Thymus (tissue), 11 donors: ENCODE measurements at regions not wholly inside any gene's neighbourhood (a gene's known extent, or its start where the extent isn't known, plus 50 kb on each side); places are given as distances from the start of the nearest gene placed in this dataset.

Experiments used
- DNase-seq, 9 donors: peaks; one replicate each; pipeline ENCODE4 v3.0.0-alpha.2; 2013; ENCODE audit warnings: low spot score in 9 of 9, low read depth in 6 of 9, missing footprints in 1 of 9
- H3K27ac ChIP-seq, 2 donors: one replicate each; pipeline ENCODE4 v1.5.1; 2013; ENCODE audit warnings: control low read depth in 1 of 2, low read depth in 1 of 2, low read length in 1 of 2, mild to moderate bottlenecking in 1 of 2, moderate library complexity in 1 of 2
- H3K27me3 ChIP-seq, 2 donors: one replicate each; pipeline ENCODE4 v1.5.1; 2013; ENCODE audit warnings: low read length in 1 of 2; ENCODE audit not compliant: control insufficient read depth in 2 of 2, insufficient read depth in 1 of 2
- H3K36me3 ChIP-seq, 2 donors: one replicate each; pipeline ENCODE4 v1.5.1; 2013; ENCODE audit warnings: low read length in 1 of 2, mild to moderate bottlenecking in 1 of 2, moderate library complexity in 1 of 2; ENCODE audit not compliant: control insufficient read depth in 2 of 2, insufficient read depth in 2 of 2
- H3K4me1 ChIP-seq, 2 donors: one replicate each; pipeline ENCODE4 v1.5.1; 2013; ENCODE audit warnings: low read length in 2 of 2; ENCODE audit not compliant: control insufficient read depth in 2 of 2, insufficient read depth in 2 of 2
- H3K4me3 ChIP-seq, 2 donors: one replicate each; pipeline ENCODE4 v1.5.1; 2013; ENCODE audit warnings: low read length in 2 of 2, control low read depth in 1 of 2, mild to moderate bottlenecking in 1 of 2
- H3K9me3 ChIP-seq, 2 donors: one replicate each; pipeline ENCODE4 v1.5.1; 2013; ENCODE audit warnings: low read length in 1 of 2, mild to moderate bottlenecking in 1 of 2; ENCODE audit not compliant: control insufficient read depth in 2 of 2, insufficient read depth in 1 of 2
- WGBS: extraction: QIAGEN DNeasy Blood & Tissue Kit; methylation state at CpG from one replicate; pipeline ENCODE4 v1.1.7; 2013; 5-methylcytosine and 5-hydroxymethylcytosine counted together
- donor health status: healthy.

- H3K36me3 ChIP-seq = no peaks in the 10 kb centered on the region
- DNase-seq = no peak
- peaks cover 37 to 87% of the 10 kb centered on the region in 2 donors for H3K27me3 ChIP-seq
- H3K4me3 ChIP-seq = peak overlapping the region; percentile 3 to 16
- H3K27ac ChIP-seq = no peak overlapping the region
- H3K4me1 ChIP-seq = no peaks in the 10 kb centered on the region
- 4% methylated on average over 46 of the region's 46 CpGs for WGBS
- H3K9me3 ChIP-seq = no peaks in the 10 kb centered on the region
Observed at GRCh38 chr12:54126029-54126695, 62.6 kb downstream of the SMUG1 start.

GRCh38 chr12:54126696-54127537 is 61.9 kb downstream of the SMUG1 start:
- H3K27me3 ChIP-seq = peaks cover 37 to 87% of the 10 kb centered on the region in 2 donors
- DNase-seq = no peak
- H3K36me3 ChIP-seq = no peaks in the 10 kb centered on the region
- no peak overlapping the region for H3K27ac ChIP-seq
- H3K9me3 ChIP-seq = no peaks in the 10 kb centered on the region
- peak overlapping the region; percentile 3 to 16 for H3K4me3 ChIP-seq
- H3K4me1 ChIP-seq = no peaks in the 10 kb centered on the region
- WGBS = 9% methylated on average over 31 of the region's 31 CpGs

GRCh38 chr12:54127538-54128259 is 61.1 kb downstream of the SMUG1 start:
- Histone ChIP-seq H3K27me3 (peaks cover 40 to 92% of the 10 kb centered on the region in 2 donors), H3K4me3 (no peak overlapping the region), H3K36me3 (no peaks in the 10 kb centered on the region), H3K4me1 (no peaks in the 10 kb centered on the region), H3K9me3 (no peaks in the 10 kb centered on the region), H3K27ac (no peak overlapping the region)
- DNase-seq = no peak
- WGBS = 57% methylated on average over 19 of the region's 19 CpGs

GRCh38 chr12:54128416-54128815 is 60.4 kb downstream of the SMUG1 start:
- H3K36me3 ChIP-seq = no peaks in the 10 kb centered on the region
- 65% methylated on average over 3 of the region's 3 CpGs for WGBS
- DNase-seq = no peak
- H3K4me3 ChIP-seq = no peak overlapping the region
- peaks cover 41 to 96% of the 10 kb centered on the region in 2 donors for H3K27me3 ChIP-seq
- no peaks in the 10 kb centered on the region for H3K4me1 ChIP-seq
- no peak overlapping the region for H3K27ac ChIP-seq
- H3K9me3 ChIP-seq = no peaks in the 10 kb centered on the region

GRCh38 chr12:54129028-54129903 is 59.5 kb downstream of the SMUG1 start:
- H3K4me3 ChIP-seq = no peak overlapping the region
- no peaks in the 10 kb centered on the region for H3K36me3 ChIP-seq
- peaks cover 43 to 98% of the 10 kb centered on the region in 2 donors for H3K27me3 ChIP-seq
- no peak for DNase-seq
- H3K9me3 ChIP-seq = no peaks in the 10 kb centered on the region
- WGBS = 45% methylated on average over 20 of the region's 20 CpGs
- no peak overlapping the region for H3K27ac ChIP-seq
- no peaks in the 10 kb centered on the region for H3K4me1 ChIP-seq
